Testis (tissue), 2 donors: ENCODE measurements at regions not wholly inside any gene's neighbourhood (a gene's known extent, or its start where the extent isn't known, plus 50 kb on each side); places are given as distances from the start of the nearest gene placed in this dataset.

Experiments
- POLR2A ChIP-seq: fragments of 450-650 bp; IDR thresholded peaks from one replicate; pipeline ENCODE4 v1.6.1; 2017; ENCODE audit warnings: antibody characterized with exemption, mild to moderate bottlenecking, moderate library complexity
- TF ChIP-seq, protein P1 (sequence below), 3 experiments: fragments of 450-650 bp in 2 of 3; fragments of 200-600 bp in 1 of 3; sonication (generic) in 1 of 3; IDR thresholded peaks; one replicate each; pipeline ENCODE4 v1.5.1; 2016 to 2019; ENCODE audit warnings: antibody characterized with exemption in 3 of 3, mild to moderate bottlenecking in 2 of 3, moderate library complexity in 1 of 3

DNA sequence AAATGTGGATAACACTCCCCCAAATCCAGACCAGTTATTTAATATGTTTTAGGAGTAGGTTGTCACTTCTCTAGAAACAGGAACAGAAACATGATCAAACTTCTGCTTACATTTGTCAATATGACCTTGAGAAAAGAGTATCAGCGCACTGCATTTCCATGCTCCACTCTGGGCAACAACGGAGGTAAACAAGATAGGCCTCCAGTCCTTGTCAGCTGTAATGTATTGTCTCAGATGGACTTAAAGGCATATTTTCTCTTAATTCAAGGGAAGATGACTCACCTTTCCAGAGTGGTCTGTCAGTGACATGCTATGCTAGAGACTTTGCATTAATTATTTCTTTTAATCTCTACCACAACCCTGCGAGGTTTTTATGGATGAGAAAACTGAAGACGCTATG is 51.6 kb upstream of the TCF12 start:
- TF ChIP-seq POLR2A: no peak
- TF ChIP-seq, protein P1, sequence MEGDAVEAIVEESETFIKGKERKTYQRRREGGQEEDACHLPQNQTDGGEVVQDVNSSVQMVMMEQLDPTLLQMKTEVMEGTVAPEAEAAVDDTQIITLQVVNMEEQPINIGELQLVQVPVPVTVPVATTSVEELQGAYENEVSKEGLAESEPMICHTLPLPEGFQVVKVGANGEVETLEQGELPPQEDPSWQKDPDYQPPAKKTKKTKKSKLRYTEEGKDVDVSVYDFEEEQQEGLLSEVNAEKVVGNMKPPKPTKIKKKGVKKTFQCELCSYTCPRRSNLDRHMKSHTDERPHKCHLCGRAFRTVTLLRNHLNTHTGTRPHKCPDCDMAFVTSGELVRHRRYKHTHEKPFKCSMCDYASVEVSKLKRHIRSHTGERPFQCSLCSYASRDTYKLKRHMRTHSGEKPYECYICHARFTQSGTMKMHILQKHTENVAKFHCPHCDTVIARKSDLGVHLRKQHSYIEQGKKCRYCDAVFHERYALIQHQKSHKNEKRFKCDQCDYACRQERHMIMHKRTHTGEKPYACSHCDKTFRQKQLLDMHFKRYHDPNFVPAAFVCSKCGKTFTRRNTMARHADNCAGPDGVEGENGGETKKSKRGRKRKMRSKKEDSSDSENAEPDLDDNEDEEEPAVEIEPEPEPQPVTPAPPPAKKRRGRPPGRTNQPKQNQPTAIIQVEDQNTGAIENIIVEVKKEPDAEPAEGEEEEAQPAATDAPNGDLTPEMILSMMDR (IDR thresholded peaks at IDR 0.05): no peak
